A673 (cell line): ENCODE measurements at regions not wholly inside any gene's neighbourhood (a gene's known extent, or its start where the extent isn't known, plus 50 kb on each side); places are given as distances from the start of the nearest gene placed in this dataset.

Experiments
- BruUV-seq: library from RNA; stranded (reverse); fragments of 400-500 nt; replicated peaks from 2 replicates; lab custom pipeline; 2021; lab: Mats Ljungman, UMichigan
- CTCF ChIA-PET: fragments of 300-600 bp; sonication (Branson Sonifier 250); formaldehyde crosslinking; loops from one replicate; lab custom pipeline; 2022; ENCODE audit warnings: antibody characterized with exemption; lab: Charles Lee
- POLR2A ChIA-PET: fragments of 300-600 bp; sonication (Branson Sonifier 250); formaldehyde crosslinking; loops from one replicate; lab custom pipeline; 2022; ENCODE audit warnings: antibody characterized with exemption; ENCODE audit not compliant: low non-redundant PET; lab: Charles Lee
- DNase-seq: peaks from one replicate; pipeline ENCODE4 v3.0.0-alpha.2; 2015; ENCODE audit warnings: low spot score
- H3K27ac ChIP-seq: fragments of 200-600 bp; sonication (generic); 2 replicates; pipeline ENCODE4 v1.5.1; 2016; ENCODE audit warnings: mixed run types, low read depth, mild to moderate bottlenecking, mixed read lengths, antibody characterized with exemption, low read length; ENCODE audit not compliant: poor library complexity, severe bottlenecking
- H3K27me3 ChIP-seq: fragments of 200-600 bp; sonication (generic); replicated peaks from 2 replicates; pipeline ENCODE4 v1.6.1; 2017; ENCODE audit warnings: mixed run types, low read depth, mild to moderate bottlenecking, mixed read lengths, antibody characterized with exemption, low read length; ENCODE audit not compliant: insufficient read depth, poor library complexity
- H3K36me3 ChIP-seq: fragments of 200-600 bp; sonication (generic); 2 replicates; pipeline ENCODE4 v1.6.1; 2016; ENCODE audit warnings: mixed run types, mild to moderate bottlenecking, mixed read lengths, antibody characterized with exemption, low read length; ENCODE audit not compliant: insufficient read depth, poor library complexity, severe bottlenecking
- H3K4me1 ChIP-seq: fragments of 200-600 bp; sonication (generic); 2 replicates; pipeline ENCODE4 v1.6.1; 2017; ENCODE audit warnings: mixed run types, mild to moderate bottlenecking, mixed read lengths, antibody characterized with exemption, low read length; ENCODE audit not compliant: insufficient read depth, poor library complexity, severe bottlenecking
- H3K4me3 ChIP-seq: fragments of 200-600 bp; sonication (generic); 2 replicates; pipeline ENCODE4 v1.5.1; 2016; ENCODE audit warnings: low read depth, mixed run types, mild to moderate bottlenecking, mixed read lengths, low read length; ENCODE audit not compliant: poor library complexity, severe bottlenecking
- H3K9me3 ChIP-seq: fragments of 200-600 bp; sonication (generic); 2 replicates; pipeline ENCODE4 v1.6.1; 2016; ENCODE audit warnings: mixed run types, low read depth, mild to moderate bottlenecking, mixed read lengths, antibody characterized with exemption, low read length; ENCODE audit not compliant: poor library complexity, severe bottlenecking
- CTCF ChIP-seq: fragments of 300-800, 200-600 bp; sonication (generic); conservative IDR thresholded peaks from 2 replicates; pipeline ENCODE4 v1.5.1; 2017; ENCODE audit warnings: low read depth, mild to moderate bottlenecking, antibody characterized with exemption, low read length, moderate library complexity, mixed read lengths
- EZH2 ChIP-seq: fragments of 200-600 bp; sonication (generic); IDR thresholded peaks from 2 replicates; pipeline ENCODE4 v1.6.1; 2017; ENCODE audit warnings: borderline replicate concordance, low read depth, mild to moderate bottlenecking, mixed read lengths, antibody characterized with exemption, low read length; ENCODE audit not compliant: poor library complexity, severe bottlenecking
- intact Hi-C: fragments of 100-400 bp; cut with micrococcal nuclease; formaldehyde crosslinking; loops from one replicate; pipeline ENCODE4 v1.10.0; 2022; ENCODE audit not compliant: unreplicated experiment

GRCh38 chr9:135222881-135223760 lies 135.7 kb downstream of the OLFM1 start:
- Histone ChIP-seq H3K4me1 (peaks cover 43% of the 10 kb centered on the region), H3K9me3 (no peaks in the 10 kb centered on the region), H3K27me3 (no peaks in the 10 kb centered on the region), H3K4me3 (no peak overlapping the region), H3K27ac (peak overlapping the region; percentile 50), H3K36me3 (no peaks in the 10 kb centered on the region)
- intact Hi-C loops = no loop called here
- TF ChIP-seq CTCF = no peak
- TF ChIP-seq EZH2 = no peak
- peak; percentile 37 for DNase-seq
- BruUV-seq = no TSS peak
- POLR2A ChIA-PET = no interaction called here
- CTCF ChIA-PET = interaction anchor here (0.7 kb wide), 1 partner anchor 45 kb away, joined by 4 read pairs; no protein-coding TSS in a partner anchor

GRCh38 chr9:135223831-135224230 lies 136.4 kb downstream of the OLFM1 start:
- DNase-seq = no peak

GRCh38 chr9:135224286-135224877 lies 136.9 kb downstream of the OLFM1 start:
- ChIA-PET POLR2A (no interaction called here), CTCF (no interaction called here)
- peak; percentile 36 for DNase-seq
- peaks cover 33% of the 10 kb centered on the region for H3K4me1 ChIP-seq
- H3K36me3 ChIP-seq = no peaks in the 10 kb centered on the region
- intact Hi-C loops = no loop called here
- no peaks in the 10 kb centered on the region for H3K9me3 ChIP-seq
- no peaks in the 10 kb centered on the region for H3K27me3 ChIP-seq
- no TSS peak for BruUV-seq
- H3K27ac ChIP-seq = peak overlapping the region; percentile 48
- no peak for TF ChIP-seq EZH2
- no peak for TF ChIP-seq CTCF
- no peak overlapping the region for H3K4me3 ChIP-seq

More at GRCh38 chr9:135223831-135224230, 136.4 kb downstream of the OLFM1 start:
- POLR2A ChIA-PET = no interaction called here
- intact Hi-C loops = no loop called here
- Histone ChIP-seq H3K27ac (no peak overlapping the region), H3K36me3 (no peaks in the 10 kb centered on the region), H3K4me1 (peaks cover 36% of the 10 kb centered on the region), H3K27me3 (no peaks in the 10 kb centered on the region), H3K4me3 (no peak overlapping the region), H3K9me3 (no peaks in the 10 kb centered on the region)
- no peak for TF ChIP-seq EZH2
- TF ChIP-seq CTCF = no peak
- CTCF ChIA-PET = no interaction called here
- no TSS peak for BruUV-seq
